OCI-LY3 (cell line): ENCODE measurements at regions not wholly inside any gene's neighbourhood (a gene's known extent, or its start where the extent isn't known, plus 50 kb on each side); places are given as distances from the start of the nearest gene placed in this dataset.

Source experiments
- CTCF ChIP-seq: fragments of 200-600, 300-600 bp; sonication (generic); IDR thresholded peaks from 2 replicates; pipeline ENCODE4 v1.5.1; 2014; ENCODE audit warnings: antibody characterized with exemption, low read length, low read depth
- EZH2phosphoT487 ChIP-seq: fragments of 200-600 bp; shearing (Covaris generic); IDR thresholded peaks from 2 replicates; pipeline ENCODE4 v1.6.1; 2018; ENCODE audit warnings: antibody characterized with exemption, mixed run types, low read depth

DNA sequence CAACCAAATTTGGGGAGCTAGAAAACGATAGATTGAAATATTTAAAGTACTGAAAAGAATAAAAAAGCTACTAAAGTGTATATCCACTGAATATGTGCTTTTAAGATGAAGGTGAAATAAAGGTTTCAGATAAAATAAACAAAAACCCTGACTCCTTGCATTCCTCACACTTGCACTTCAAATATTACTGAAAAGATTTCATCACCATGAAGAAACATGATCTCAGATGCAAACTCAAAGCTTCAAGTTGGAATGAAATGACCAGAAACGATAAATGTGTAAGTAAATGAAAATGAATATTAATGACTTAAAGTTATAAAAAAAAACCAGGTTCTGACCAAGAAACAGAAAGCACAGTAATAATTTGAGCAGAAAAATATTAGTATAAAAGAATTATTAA is 1246.0 kb upstream of the ACVR2A start:
- TF ChIP-seq CTCF (no peak), EZH2phosphoT487 (no peak)
